HepG2 (cell line): ENCODE measurements at regions not wholly inside any gene's neighbourhood (a gene's known extent, or its start where the extent isn't known, plus 50 kb on each side); places are given as distances from the start of the nearest gene placed in this dataset.

Source experiments
- EEA1 ChIP-seq: sonication (generic); formaldehyde crosslinking; IDR thresholded peaks from 2 replicates; pipeline ENCODE4 v1.5.1; 2020; ENCODE audit warnings: mild to moderate bottlenecking, missing genetic modification reagents, borderline replicate concordance
- ETS1 ChIP-seq: sonication (generic); formaldehyde crosslinking; IDR thresholded peaks from 2 replicates; pipeline ENCODE4 v1.4.0; 2020; ENCODE audit warnings: missing genetic modification reagents
- ETV6 ChIP-seq: sonication (generic); formaldehyde crosslinking; conservative IDR thresholded peaks from 2 replicates; pipeline ENCODE4 v1.4.0; 2020; ENCODE audit warnings: missing genetic modification reagents
- HIC2 ChIP-seq: sonication (generic); formaldehyde crosslinking; IDR thresholded peaks from 2 replicates; pipeline ENCODE4 v1.9.0; 2022; ENCODE audit warnings: low read depth, missing genetic modification reagents
- KDM5A ChIP-seq: fragments of 200-600 bp; sonication (generic); IDR thresholded peaks from 2 replicates; pipeline ENCODE4 v1.7.0; 2018; ENCODE audit warnings: antibody characterized with exemption, mild to moderate bottlenecking, low read length, borderline replicate concordance
- KDM6A ChIP-seq: IDR thresholded peaks from 2 replicates; pipeline ENCODE4 v1.6.1; 2016; ENCODE audit warnings: low read depth
- RFX3 ChIP-seq: IDR thresholded peaks from 2 replicates; pipeline ENCODE4 v1.6.1; 2016; ENCODE audit warnings: missing biosample characterization, missing genetic modification reagents
- SALL2 ChIP-seq: sonication (generic); formaldehyde crosslinking; IDR thresholded peaks from 2 replicates; pipeline ENCODE4 v1.8.1; 2023; ENCODE audit warnings: mild to moderate bottlenecking, missing genetic modification reagents, inconsistent platforms
- ZBTB44 ChIP-seq: sonication (generic); formaldehyde crosslinking; IDR thresholded peaks from 2 replicates; pipeline ENCODE4 v1.4.0; 2020; ENCODE audit warnings: missing genetic modification reagents
- ZBTB7A ChIP-seq: sonication (generic); formaldehyde crosslinking; IDR thresholded peaks from 2 replicates; pipeline ENCODE4 v1.8.0; 2022; ENCODE audit warnings: mild to moderate bottlenecking, missing genetic modification reagents
- ZFP62 ChIP-seq: sonication (generic); formaldehyde crosslinking; IDR thresholded peaks from 2 replicates; pipeline ENCODE4 v1.4.0; 2020; ENCODE audit warnings: missing genetic modification reagents
- ZNF124 ChIP-seq: sonication (generic); formaldehyde crosslinking; IDR thresholded peaks from 2 replicates; pipeline ENCODE4 v1.4.0; 2020; ENCODE audit warnings: missing genetic modification reagents
- ZNF3 ChIP-seq: IDR thresholded peaks from 2 replicates; pipeline ENCODE4 v1.7.0; 2017; ENCODE audit warnings: inconsistent platforms
- ZNF746 ChIP-seq: sonication (generic); formaldehyde crosslinking; IDR thresholded peaks from 2 replicates; pipeline ENCODE4 v1.8.0; 2022; ENCODE audit warnings: mild to moderate bottlenecking, missing genetic modification reagents
- TF ChIP-seq, protein P1 (sequence below): sonication (generic); formaldehyde crosslinking; IDR thresholded peaks from 2 replicates; pipeline ENCODE4 v1.4.0; 2020; ENCODE audit warnings: missing genetic modification reagents
- TF ChIP-seq, protein P2 (sequence below), 2 experiments: IDR thresholded peaks; 2 replicates each; pipeline ENCODE4 v1.6.1; 2011 to 2012; ENCODE audit warnings: low read length in 2 of 2, borderline replicate concordance in 1 of 2, low read depth in 1 of 2, mild to moderate bottlenecking in 1 of 2, moderate library complexity in 1 of 2

GRCh38 chr4:156294577-156294976, 340.9 kb upstream of the CTSO start (continued):
- TF ChIP-seq, protein P1, sequence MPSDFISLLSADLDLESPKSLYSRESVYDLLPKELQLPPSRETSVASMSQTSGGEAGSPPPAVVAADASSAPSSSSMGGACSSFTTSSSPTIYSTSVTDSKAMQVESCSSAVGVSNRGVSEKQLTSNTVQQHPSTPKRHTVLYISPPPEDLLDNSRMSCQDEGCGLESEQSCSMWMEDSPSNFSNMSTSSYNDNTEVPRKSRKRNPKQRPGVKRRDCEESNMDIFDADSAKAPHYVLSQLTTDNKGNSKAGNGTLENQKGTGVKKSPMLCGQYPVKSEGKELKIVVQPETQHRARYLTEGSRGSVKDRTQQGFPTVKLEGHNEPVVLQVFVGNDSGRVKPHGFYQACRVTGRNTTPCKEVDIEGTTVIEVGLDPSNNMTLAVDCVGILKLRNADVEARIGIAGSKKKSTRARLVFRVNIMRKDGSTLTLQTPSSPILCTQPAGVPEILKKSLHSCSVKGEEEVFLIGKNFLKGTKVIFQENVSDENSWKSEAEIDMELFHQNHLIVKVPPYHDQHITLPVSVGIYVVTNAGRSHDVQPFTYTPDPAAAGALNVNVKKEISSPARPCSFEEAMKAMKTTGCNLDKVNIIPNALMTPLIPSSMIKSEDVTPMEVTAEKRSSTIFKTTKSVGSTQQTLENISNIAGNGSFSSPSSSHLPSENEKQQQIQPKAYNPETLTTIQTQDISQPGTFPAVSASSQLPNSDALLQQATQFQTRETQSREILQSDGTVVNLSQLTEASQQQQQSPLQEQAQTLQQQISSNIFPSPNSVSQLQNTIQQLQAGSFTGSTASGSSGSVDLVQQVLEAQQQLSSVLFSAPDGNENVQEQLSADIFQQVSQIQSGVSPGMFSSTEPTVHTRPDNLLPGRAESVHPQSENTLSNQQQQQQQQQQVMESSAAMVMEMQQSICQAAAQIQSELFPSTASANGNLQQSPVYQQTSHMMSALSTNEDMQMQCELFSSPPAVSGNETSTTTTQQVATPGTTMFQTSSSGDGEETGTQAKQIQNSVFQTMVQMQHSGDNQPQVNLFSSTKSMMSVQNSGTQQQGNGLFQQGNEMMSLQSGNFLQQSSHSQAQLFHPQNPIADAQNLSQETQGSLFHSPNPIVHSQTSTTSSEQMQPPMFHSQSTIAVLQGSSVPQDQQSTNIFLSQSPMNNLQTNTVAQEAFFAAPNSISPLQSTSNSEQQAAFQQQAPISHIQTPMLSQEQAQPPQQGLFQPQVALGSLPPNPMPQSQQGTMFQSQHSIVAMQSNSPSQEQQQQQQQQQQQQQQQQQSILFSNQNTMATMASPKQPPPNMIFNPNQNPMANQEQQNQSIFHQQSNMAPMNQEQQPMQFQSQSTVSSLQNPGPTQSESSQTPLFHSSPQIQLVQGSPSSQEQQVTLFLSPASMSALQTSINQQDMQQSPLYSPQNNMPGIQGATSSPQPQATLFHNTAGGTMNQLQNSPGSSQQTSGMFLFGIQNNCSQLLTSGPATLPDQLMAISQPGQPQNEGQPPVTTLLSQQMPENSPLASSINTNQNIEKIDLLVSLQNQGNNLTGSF, result no peak
- TF ChIP-seq KDM6A (CRISPR knock-in tag) (no peak), ZNF746 (CRISPR knock-in tag) (no peak), HIC2 (CRISPR knock-in tag) (no peak), KDM5A (no peak), RFX3 (no peak), ZFP62 (CRISPR knock-in tag) (no peak), ZBTB7A (CRISPR knock-in tag) (no peak), ZNF124 (CRISPR knock-in tag) (no peak), ETS1 (CRISPR knock-in tag) (no peak), ZNF3 (CRISPR knock-in tag) (no peak), EEA1 (no peak), SALL2 (CRISPR knock-in tag) (no peak), ZBTB44 (CRISPR knock-in tag) (no peak), ETV6 (no peak)
- TF ChIP-seq, protein P2, sequence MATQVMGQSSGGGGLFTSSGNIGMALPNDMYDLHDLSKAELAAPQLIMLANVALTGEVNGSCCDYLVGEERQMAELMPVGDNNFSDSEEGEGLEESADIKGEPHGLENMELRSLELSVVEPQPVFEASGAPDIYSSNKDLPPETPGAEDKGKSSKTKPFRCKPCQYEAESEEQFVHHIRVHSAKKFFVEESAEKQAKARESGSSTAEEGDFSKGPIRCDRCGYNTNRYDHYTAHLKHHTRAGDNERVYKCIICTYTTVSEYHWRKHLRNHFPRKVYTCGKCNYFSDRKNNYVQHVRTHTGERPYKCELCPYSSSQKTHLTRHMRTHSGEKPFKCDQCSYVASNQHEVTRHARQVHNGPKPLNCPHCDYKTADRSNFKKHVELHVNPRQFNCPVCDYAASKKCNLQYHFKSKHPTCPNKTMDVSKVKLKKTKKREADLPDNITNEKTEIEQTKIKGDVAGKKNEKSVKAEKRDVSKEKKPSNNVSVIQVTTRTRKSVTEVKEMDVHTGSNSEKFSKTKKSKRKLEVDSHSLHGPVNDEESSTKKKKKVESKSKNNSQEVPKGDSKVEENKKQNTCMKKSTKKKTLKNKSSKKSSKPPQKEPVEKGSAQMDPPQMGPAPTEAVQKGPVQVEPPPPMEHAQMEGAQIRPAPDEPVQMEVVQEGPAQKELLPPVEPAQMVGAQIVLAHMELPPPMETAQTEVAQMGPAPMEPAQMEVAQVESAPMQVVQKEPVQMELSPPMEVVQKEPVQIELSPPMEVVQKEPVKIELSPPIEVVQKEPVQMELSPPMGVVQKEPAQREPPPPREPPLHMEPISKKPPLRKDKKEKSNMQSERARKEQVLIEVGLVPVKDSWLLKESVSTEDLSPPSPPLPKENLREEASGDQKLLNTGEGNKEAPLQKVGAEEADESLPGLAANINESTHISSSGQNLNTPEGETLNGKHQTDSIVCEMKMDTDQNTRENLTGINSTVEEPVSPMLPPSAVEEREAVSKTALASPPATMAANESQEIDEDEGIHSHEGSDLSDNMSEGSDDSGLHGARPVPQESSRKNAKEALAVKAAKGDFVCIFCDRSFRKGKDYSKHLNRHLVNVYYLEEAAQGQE (IDR thresholded peaks at IDR 0.05; ENCODE audit: borderline replicate concordance in 1 of 2, low read depth in 1 of 2, low read length in 2 of 2), result no peak
